ENCODE measurements at regions not wholly inside any gene's neighbourhood (a gene's known extent, or its start where the extent isn't known, plus 50 kb on each side); places are given as distances from the start of the nearest gene placed in this dataset.

GRCh38 chrX:13232484-13232883, 87.4 kb downstream of the ATXN3L start:
- TF ChIP-seq, protein P1, sequence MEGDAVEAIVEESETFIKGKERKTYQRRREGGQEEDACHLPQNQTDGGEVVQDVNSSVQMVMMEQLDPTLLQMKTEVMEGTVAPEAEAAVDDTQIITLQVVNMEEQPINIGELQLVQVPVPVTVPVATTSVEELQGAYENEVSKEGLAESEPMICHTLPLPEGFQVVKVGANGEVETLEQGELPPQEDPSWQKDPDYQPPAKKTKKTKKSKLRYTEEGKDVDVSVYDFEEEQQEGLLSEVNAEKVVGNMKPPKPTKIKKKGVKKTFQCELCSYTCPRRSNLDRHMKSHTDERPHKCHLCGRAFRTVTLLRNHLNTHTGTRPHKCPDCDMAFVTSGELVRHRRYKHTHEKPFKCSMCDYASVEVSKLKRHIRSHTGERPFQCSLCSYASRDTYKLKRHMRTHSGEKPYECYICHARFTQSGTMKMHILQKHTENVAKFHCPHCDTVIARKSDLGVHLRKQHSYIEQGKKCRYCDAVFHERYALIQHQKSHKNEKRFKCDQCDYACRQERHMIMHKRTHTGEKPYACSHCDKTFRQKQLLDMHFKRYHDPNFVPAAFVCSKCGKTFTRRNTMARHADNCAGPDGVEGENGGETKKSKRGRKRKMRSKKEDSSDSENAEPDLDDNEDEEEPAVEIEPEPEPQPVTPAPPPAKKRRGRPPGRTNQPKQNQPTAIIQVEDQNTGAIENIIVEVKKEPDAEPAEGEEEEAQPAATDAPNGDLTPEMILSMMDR (IDR thresholded peaks at IDR 0.05), result no peak
- TF ChIP-seq EZH2 (IDR thresholded peaks at IDR 0.05; ENCODE audit: borderline replicate concordance, insufficient read depth, low read depth, low read length, poor library complexity, severe bottlenecking), result no peak

Data from B cell (primary cell).